ENCODE measurements at regions not wholly inside any gene's neighbourhood (a gene's known extent, or its start where the extent isn't known, plus 50 kb on each side); places are given as distances from the start of the nearest gene placed in this dataset.
A peak's percentile ranks its signal among the peaks of the same experiment; 100 is the strongest.

- DNase-seq (ENCODE audit: low read depth), result no peak
These were observed 197.9 kb upstream of the ADAMTS16 start for GRCh38 chr5:4941957-4942830.

- DNase-seq (ENCODE audit: low read depth), result no peak
These were observed 197.3 kb upstream of the ADAMTS16 start for GRCh38 chr5:4942831-4943178.

GRCh38 chr5:4945296-4945695 is 194.8 kb upstream of the ADAMTS16 start:
- DNase-seq (ENCODE audit: low read depth), result no peak

DNA sequence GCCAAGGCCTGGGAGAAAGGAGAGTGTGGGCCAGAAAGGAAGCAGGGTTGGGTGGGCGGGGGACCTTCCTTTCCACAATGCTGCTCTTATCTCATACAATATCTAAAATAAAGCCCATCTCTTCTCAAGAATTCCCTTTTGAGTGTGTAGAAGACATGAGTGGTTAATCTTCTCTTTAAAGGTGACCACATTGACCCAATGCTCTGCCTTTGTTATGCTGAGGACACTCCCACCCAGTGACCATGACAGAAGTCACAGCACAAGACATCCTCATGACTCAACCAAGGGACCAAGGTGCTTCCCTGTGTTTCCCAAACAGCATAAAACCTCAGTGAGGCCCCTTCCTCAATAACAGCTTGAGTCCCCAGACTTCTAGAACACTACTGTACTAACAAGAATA is 193.0 kb upstream of the ADAMTS16 start:
- DNase-seq (ENCODE audit: low read depth), result no peak

DNA sequence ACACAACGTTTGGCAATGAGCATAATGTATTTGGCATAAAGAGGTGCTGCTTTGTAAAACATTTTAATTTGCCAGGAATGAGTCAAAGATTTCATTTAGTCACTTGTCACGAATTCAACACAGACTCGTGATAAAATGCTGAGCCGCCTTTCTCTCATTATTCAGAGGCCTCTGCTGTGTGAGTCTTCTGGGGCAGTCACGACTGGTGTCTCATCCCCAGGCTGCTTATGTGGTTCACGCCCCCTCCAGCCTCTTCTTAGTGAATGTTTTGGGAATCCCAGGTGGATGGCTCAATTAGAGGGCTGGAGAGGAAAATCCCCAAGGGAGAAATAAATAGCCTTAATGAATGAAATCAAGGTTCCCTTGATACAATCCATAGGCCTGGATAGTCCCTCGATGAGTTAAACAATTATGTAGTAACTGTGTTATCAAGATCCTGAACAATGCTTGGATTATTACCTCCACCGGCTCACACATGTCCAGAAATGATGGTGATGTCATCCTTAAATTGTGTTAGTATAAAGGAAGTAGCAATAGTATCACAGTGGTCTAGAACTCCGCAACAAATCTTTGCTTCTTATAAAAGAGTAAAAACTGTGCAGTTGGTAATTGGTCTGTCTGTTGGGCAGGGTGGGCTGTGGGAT is 192.1 kb upstream of the ADAMTS16 start:
- DNase-seq (ENCODE audit: low read depth), result no peak

DNA sequence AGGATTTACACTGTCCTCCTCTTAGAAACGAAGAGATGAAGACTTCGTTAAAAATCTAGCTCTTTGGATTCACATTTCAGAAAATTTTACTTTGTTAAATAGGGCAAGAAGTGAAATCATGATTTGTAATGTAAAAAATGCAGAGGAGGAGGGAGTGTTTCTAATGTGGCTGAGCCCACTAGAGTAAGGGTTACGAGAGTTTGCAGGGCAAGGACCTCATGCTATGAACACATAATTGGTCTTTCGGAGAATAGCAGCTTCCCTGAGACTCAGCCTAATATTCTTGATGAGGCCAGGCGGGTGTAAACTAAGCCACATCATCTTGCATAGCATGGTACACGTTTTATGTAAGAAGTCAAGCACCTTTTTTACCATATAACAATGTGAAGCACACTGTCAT is 191.0 kb upstream of the ADAMTS16 start:
- no peak for DNase-seq (ENCODE audit: low read depth)

DNA sequence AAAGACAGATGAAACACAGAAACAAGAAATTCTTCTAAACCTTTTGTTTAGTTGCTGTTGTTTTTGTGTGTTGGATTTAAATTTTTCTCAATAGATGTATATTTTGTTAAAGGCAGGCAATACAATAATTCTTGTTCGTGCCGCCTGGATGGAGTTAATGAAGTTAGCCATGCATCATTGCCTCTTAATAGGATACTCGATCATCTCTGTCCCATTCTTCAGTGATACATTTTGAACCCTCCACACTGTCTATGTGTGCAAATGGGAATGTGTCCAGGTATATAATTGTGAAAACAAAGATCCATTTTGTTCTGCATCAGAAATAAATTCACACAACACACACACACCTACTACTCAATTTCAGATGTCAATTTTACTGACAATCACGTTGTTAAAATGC is 186.6 kb upstream of the ADAMTS16 start:
- no peak for DNase-seq (ENCODE audit: low read depth)

DNA sequence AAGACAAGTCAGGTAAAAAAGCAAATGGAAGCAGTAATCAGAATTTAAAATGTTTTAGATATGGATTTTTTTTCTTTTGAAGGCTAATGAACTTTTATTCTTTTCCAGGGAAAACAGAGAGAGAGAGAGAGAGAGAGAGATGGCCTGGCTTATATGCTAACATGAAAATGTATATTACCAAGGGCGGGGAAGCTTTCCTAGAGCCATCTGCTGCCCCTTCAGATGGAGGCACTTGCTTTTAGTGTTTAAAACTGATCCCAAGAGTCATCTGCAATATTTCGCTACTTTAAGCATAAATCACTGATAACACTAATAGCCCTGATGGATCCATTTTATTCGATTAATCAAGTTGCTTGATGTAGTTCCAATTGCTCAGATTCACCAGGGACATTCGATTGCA is 186.1 kb upstream of the ADAMTS16 start:
- no peak for DNase-seq (ENCODE audit: low read depth)

- DNase-seq (ENCODE audit: low read depth), result no peak
These were observed 176.9 kb upstream of the ADAMTS16 start for GRCh38 chr5:4963265-4963664.

GRCh38 chr5:4969351-4969750 is 170.8 kb upstream of the ADAMTS16 start:
- DNase-seq (ENCODE audit: low read depth), result no peak

DNA sequence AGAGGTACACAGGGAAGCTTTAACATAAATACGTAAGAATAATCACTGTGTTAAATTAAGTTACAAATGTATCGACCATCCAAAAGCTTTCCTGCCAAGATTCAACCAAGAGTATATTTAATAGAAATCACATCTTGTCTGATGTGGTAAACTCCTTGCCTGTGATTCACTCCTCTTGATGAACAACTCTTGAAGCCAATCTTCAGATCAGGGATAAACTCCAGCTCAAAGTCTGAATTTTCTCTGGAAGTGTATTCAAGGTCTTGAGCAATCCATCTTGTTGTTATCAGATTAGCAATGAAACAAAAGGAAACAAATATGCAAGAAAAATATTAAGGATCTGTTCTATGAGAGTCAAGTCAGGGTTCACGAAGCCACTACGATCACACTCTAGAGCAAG is 170.0 kb upstream of the ADAMTS16 start:
- no peak for DNase-seq (ENCODE audit: low read depth)

GRCh38 chr5:4976902-4977301 is 163.2 kb upstream of the ADAMTS16 start:
- DNase-seq (ENCODE audit: low read depth), result no peak

DNA sequence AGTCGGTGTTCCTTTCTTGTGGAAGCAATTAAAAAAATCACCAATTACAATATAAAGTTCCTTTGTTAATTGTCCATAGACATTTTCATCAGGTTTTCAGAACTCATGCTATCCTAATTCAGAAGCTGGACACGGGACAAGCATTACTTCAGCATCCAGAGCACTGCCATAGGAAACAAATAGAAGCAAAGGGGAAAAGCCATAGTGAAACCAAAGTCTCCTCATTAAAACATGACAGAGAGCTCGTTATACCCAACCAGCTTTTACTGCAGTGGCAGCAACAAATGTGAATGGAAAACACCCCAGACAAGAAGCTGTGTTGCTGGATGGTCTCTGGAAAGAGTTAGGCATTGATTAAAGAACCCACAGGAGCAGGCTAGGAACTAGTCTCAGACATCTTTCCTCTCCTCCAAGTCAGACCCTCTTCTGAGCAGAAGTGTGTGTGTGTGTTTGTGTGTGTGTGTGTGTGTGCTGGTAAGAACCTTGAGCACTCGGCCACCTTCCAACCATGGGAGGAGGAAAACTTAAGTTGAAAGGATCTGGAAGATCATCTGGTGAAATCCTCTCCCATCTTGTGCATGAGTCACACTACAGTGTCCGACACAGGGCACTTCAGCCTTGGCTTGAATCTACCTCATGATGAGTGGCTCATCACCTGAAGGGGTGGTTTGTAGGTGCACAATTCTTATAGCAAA is 162.6 kb upstream of the ADAMTS16 start:
- DNase-seq (ENCODE audit: low read depth), result no peak

GRCh38 chr5:4980201-4980600 is 159.9 kb upstream of the ADAMTS16 start:
- no peak for DNase-seq (ENCODE audit: low read depth)

DNA sequence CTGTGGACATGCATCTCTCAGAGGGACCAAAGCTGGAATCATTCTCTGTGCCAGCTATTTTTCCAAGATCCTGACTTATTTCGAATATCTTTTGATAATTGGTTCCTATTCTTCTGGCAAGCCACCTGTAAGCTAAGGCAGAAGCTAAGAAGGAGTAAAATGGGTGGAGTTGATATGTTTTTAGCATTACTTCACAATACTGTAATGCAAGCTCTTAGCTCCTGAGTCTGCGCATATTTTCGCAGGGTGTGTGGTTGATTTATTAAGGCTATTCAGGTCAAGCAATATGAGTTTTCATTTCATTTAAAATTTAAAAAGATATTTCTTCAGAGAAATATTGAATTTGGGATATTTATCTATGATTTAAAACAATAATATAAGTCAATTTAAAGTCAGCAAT is 158.5 kb upstream of the ADAMTS16 start:
- no peak for DNase-seq (ENCODE audit: low read depth)

- DNase-seq (ENCODE audit: low read depth), result no peak
These were observed 156.4 kb upstream of the ADAMTS16 start for GRCh38 chr5:4983701-4984100.

GRCh38 chr5:4984461-4984860 is 155.7 kb upstream of the ADAMTS16 start:
- no peak for DNase-seq (ENCODE audit: low read depth)

DNA sequence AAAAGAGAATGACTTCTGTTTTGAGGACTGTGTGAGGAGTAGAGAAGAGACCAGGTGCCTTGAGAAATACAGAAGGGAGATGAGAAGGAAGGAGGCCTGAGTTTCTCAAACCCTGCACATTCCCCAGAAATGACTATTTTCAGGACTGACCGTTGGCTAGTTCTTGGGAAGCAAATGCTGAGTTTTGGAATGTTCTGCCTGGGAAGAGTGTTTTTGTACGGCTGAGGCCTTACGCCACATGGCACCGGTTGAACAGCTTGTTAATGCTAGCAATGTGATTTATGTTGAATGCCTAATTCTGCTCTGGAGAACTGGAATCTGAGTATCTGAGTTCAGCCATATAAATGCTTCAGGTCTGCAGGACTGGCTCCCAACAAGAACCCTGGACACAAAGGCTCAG is 152.7 kb upstream of the ADAMTS16 start:
- no peak for DNase-seq (ENCODE audit: low read depth)

DNA sequence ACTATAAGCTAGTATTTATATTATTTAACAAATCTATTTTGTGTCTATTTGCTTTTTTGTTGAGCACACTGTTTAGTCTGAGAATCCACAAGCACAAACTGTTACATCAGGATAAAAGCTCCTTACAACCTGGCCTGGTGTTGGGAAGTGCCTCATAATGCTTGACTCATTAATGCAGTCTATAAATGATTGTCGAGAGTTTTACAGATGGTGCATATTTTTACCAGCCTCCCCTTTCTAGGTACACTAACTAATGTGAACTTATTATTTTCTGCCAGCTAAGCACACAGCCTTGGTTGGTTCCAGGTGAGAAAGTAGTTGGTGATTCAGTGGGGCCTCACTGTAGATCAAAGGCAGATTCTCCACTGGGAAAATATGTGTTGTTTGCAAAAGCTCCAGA is 151.0 kb upstream of the ADAMTS16 start:
- no peak for DNase-seq (ENCODE audit: low read depth)

GRCh38 chr5:4990017-4990416 is 150.1 kb upstream of the ADAMTS16 start:
- no peak for DNase-seq (ENCODE audit: low read depth)

DNA sequence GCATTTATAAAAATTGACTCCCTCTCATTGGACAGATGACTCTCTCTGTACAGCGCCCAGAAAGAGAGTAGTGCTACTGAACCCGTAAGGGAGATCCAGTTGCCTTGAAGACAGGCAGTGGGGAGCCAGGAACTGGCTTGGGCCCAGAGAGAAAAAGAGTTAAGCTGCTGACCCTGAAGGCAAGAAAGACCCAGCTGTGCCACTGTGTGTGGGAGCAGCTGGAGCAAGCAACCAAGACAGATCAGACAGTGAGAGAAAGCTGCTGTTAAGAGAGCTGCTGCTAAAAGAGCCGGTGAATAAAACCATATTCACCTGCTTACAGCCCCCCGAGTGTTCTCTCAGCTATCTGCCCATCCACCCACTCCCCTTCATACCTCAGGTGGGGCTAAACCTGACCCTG is 149.7 kb upstream of the ADAMTS16 start:
- DNase-seq (ENCODE audit: low read depth), result no peak

- DNase-seq (ENCODE audit: low read depth), result no peak
These were observed 148.2 kb upstream of the ADAMTS16 start for GRCh38 chr5:4991925-4992324.

GRCh38 chr5:4995014-4995413 is 145.1 kb upstream of the ADAMTS16 start:
- DNase-seq (ENCODE audit: low read depth), result peak; percentile 32
